OCI-LY1 (cell line): ENCODE measurements at regions not wholly inside any gene's neighbourhood (a gene's known extent, or its start where the extent isn't known, plus 50 kb on each side); places are given as distances from the start of the nearest gene placed in this dataset.

Experiments used
- H2AFZ ChIP-seq: fragments of 200-600 bp; sonication (generic), shearing (Covaris generic); 2 replicates; pipeline ENCODE4 v1.6.0; 2014; ENCODE audit warnings: antibody characterized with exemption, mild to moderate bottlenecking, low read length
- H3F3A ChIP-seq: fragments of 200-600 bp; sonication (generic), shearing (Covaris generic); 2 replicates; pipeline ENCODE4 v1.6.0; 2014; ENCODE audit warnings: mild to moderate bottlenecking, antibody characterized with exemption, low read length, moderate library complexity; ENCODE audit not compliant: insufficient read depth
- H3K27ac ChIP-seq: fragments of 200-600 bp; sonication (generic); 2 replicates; pipeline ENCODE4 v1.5.1; 2014; ENCODE audit warnings: low read length, mixed run types, mild to moderate bottlenecking, low read depth; ENCODE audit not compliant: poor library complexity, severe bottlenecking
- H3K27me3 ChIP-seq: fragments of 200-600 bp; sonication (generic); 2 replicates; pipeline ENCODE4 v1.6.0; 2014; ENCODE audit warnings: antibody characterized with exemption, mild to moderate bottlenecking, low read length, moderate library complexity; ENCODE audit not compliant: insufficient read depth
- H3K36me3 ChIP-seq: fragments of 200-600 bp; sonication (generic); 2 replicates; pipeline ENCODE4 v1.6.1; 2014; ENCODE audit warnings: mild to moderate bottlenecking, antibody characterized with exemption, low read length, moderate library complexity, mixed read lengths; ENCODE audit not compliant: insufficient read depth
- H3K4me1 ChIP-seq: fragments of 200-600 bp; sonication (generic); 2 replicates; pipeline ENCODE4 v1.5.1; 2014; ENCODE audit warnings: mild to moderate bottlenecking, low read length, moderate library complexity; ENCODE audit not compliant: insufficient read depth, severe bottlenecking
- H3K4me2 ChIP-seq: fragments of 200-600 bp; sonication (generic), shearing (Covaris generic); 2 replicates; pipeline ENCODE4 v1.6.1; 2014; ENCODE audit warnings: low read length
- H3K4me3 ChIP-seq: fragments of 200-600 bp; sonication (generic); 2 replicates; pipeline ENCODE4 v1.5.1; 2014; ENCODE audit warnings: low read length, low read depth, mild to moderate bottlenecking, mixed read lengths; ENCODE audit not compliant: poor library complexity, severe bottlenecking
- H3K79me2 ChIP-seq: fragments of 200-600 bp; shearing (Covaris generic); 2 replicates; pipeline ENCODE4 v1.6.1; 2016; ENCODE audit warnings: mixed run types, low read length, mixed read lengths; ENCODE audit not compliant: insufficient read depth
- H3K9ac ChIP-seq: fragments of 200-600 bp; sonication (generic), shearing (Covaris generic); 2 replicates; pipeline ENCODE4 v1.6.1; 2014; ENCODE audit warnings: mild to moderate bottlenecking, low read length, mixed read lengths
- H3K9me2 ChIP-seq: fragments of 200-600 bp; sonication (generic), shearing (Covaris generic); 2 replicates; pipeline ENCODE4 v1.6.1; 2014; ENCODE audit warnings: low read depth, mild to moderate bottlenecking, low read length, mixed read lengths
- H3K9me3 ChIP-seq: fragments of 200-600 bp; shearing (Covaris generic); 2 replicates; pipeline ENCODE4 v1.6.1; 2014; ENCODE audit warnings: low read length, mixed read lengths
- H4K20me1 ChIP-seq: fragments of 200-600 bp; sonication (generic), shearing (Covaris generic); 2 replicates; pipeline ENCODE4 v1.6.0; 2016; ENCODE audit warnings: mild to moderate bottlenecking, low read length; ENCODE audit not compliant: insufficient read depth
- CTCF ChIP-seq: fragments of 200-600 bp; sonication (generic), shearing (Covaris generic); IDR thresholded peaks from 2 replicates; pipeline ENCODE4 v1.5.1; 2017; ENCODE audit warnings: mild to moderate bottlenecking, antibody characterized with exemption, low read length, moderate library complexity, mixed read lengths
- EZH2 ChIP-seq: fragments of 200-600 bp; sonication (generic), shearing (Covaris generic); IDR thresholded peaks from 2 replicates; pipeline ENCODE4 v1.8.0; 2017; ENCODE audit warnings: borderline replicate concordance, mixed run types, mild to moderate bottlenecking, antibody characterized with exemption, low read length, moderate library complexity, mixed read lengths

DNA sequence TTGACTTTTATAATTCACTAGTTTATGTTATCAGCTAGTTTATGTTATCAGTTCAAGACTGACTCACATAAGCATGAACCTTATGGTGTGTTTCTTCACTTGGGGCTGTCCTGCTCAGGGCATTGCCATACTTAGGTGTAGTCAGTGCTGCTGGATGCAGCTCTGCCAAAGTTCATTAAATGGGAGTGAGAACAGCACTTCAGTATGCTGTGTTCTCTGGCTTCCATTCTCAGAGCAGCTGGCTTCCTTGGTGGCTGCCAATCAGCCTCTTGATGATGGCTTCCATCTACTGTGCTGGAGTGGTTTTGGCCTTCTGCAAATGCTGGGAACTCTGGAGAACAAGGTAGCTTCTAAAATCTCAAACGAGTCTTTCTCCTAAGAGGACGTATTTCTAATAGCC is 170.7 kb downstream of the TDRD15 start:
- no peak overlapping the region for H3K4me2 ChIP-seq

GRCh38 chr2:21299411-21299810 is 175.6 kb downstream of the TDRD15 start:
- Histone ChIP-seq H3K9ac (no peak overlapping the region), H3K9me3 (no peaks in the 10 kb centered on the region), H2AFZ (no peak overlapping the region), H3K4me1 (no peaks in the 10 kb centered on the region), H3F3A (no peaks in the 10 kb centered on the region), H3K4me3 (no peak overlapping the region), H4K20me1 (no peaks in the 10 kb centered on the region), H3K27me3 (no peaks in the 10 kb centered on the region), H3K4me2 (no peak overlapping the region), H3K27ac (no peak overlapping the region), H3K9me2 (no peaks in the 10 kb centered on the region), H3K79me2 (no peaks in the 10 kb centered on the region), H3K36me3 (no peaks in the 10 kb centered on the region)
- no peak for TF ChIP-seq CTCF
- no peak for TF ChIP-seq EZH2

More for the DNA sequence above, 170.7 kb downstream of the TDRD15 start:
- Histone ChIP-seq H3K9me3 (no peaks in the 10 kb centered on the region), H3K36me3 (no peaks in the 10 kb centered on the region), H3K4me3 (no peak overlapping the region), H3K27me3 (peaks cover 5% of the 10 kb centered on the region; the same call in 1 of the 2 replicates), H3K4me1 (no peaks in the 10 kb centered on the region), H3K79me2 (no peaks in the 10 kb centered on the region), H3K9me2 (no peaks in the 10 kb centered on the region), H3K9ac (no peak overlapping the region), H2AFZ (no peak overlapping the region), H3K27ac (no peak overlapping the region), H3F3A (no peaks in the 10 kb centered on the region), H4K20me1 (no peaks in the 10 kb centered on the region)
- TF ChIP-seq CTCF (no peak), EZH2 (no peak)

DNA sequence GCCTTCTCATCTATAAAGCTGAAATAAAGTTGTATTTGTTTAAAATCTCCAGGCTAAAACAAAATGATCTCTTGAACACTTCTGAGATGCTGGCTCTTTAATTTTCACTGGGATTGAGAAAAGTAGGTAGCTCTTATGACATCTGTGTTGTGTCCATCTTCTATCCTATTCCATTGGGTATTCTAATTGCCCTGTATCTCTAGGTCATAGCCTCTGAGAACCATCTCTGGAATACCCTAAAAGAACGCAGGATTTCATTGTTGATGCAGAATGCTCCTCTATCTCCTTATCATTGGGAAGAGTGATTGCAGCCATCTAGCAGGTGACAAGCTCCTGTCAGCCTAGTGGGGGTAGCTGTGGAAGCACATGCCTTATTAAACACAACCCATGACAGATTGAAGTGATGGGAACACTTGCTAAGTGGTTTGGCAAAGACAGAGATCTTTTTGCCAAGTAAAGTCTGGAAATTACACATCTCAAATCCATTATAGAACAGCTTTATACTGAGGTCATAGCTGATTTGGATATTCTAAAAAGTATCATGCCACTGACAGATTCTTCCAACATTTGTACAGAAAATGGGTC is 178.2 kb downstream of the TDRD15 start:
- H3K9me2 ChIP-seq, result no peaks in the 10 kb centered on the region
- H3K4me3 ChIP-seq, result no peak overlapping the region
- H3K79me2 ChIP-seq, result no peaks in the 10 kb centered on the region
- H3K27ac ChIP-seq, result no peak overlapping the region
- H3K4me2 ChIP-seq, result no peak overlapping the region
- no peak overlapping the region for H2AFZ ChIP-seq
- H3K36me3 ChIP-seq, result no peaks in the 10 kb centered on the region
- no peaks in the 10 kb centered on the region for H4K20me1 ChIP-seq
- H3K4me1 ChIP-seq, result no peaks in the 10 kb centered on the region
- TF ChIP-seq CTCF, result no peak
- no peak for TF ChIP-seq EZH2
- H3K9ac ChIP-seq, result no peak overlapping the region
- H3K27me3 ChIP-seq, result no peaks in the 10 kb centered on the region
- H3K9me3 ChIP-seq, result no peaks in the 10 kb centered on the region
- no peaks in the 10 kb centered on the region for H3F3A ChIP-seq
